K562 (cell line): ENCODE measurements at regions not wholly inside any gene's neighbourhood (a gene's known extent, or its start where the extent isn't known, plus 50 kb on each side); places are given as distances from the start of the nearest gene placed in this dataset.

ENCODE experiments used
- ATAC-seq: fragments of 200-7000 bp; cut with Tn5 transposase; 3 replicates; pipeline ENCODE4 v1.9.1; 2020; ENCODE audit warnings: moderate library complexity
- BruUV-seq: library from RNA; stranded (reverse); fragments of 400-500 nt; replicated peaks from 2 replicates; lab custom pipeline; 2021; lab: Mats Ljungman, UMichigan
- CTCF ChIA-PET: fragments of 300-600 bp; formaldehyde crosslinking; extraction: SDS; loops from one replicate; lab custom pipeline; 2021; ENCODE audit warnings: low intra/inter-chr PET ratio; lab: Yijun Ruan, JAX
- POLR2A ChIA-PET: fragments of 300-600, 350-650 bp; sonication (Branson Sonifier 250); formaldehyde crosslinking; extraction: SDS; loops from one replicate; lab custom pipeline; 2021; ENCODE audit warnings: antibody characterized with exemption, inconsistent platforms; lab: Yijun Ruan, JAX
- DNase-seq, 4 experiments: peaks; one replicate each; pipeline versions ENCODE4 v3.0.0 to v3.0.0-alpha.2; 2011 to 2018; ENCODE audit warnings: low spot score in 3 of 4, mixed read lengths in 3 of 4; ENCODE audit errors: extremely low read depth in 1 of 4
- FAIRE-seq: peaks from 2 replicates; lab custom pipeline; 2011; peaks lifted over from hg19 to GRCh38; lab: Jason Lieb, UNC
- H2AFZ ChIP-seq: 2 replicates; pipeline ENCODE4 v1.6.0; 2011; ENCODE audit warnings: low read depth, low read length, control low read depth, inconsistent platforms
- H3K27ac ChIP-seq: fragments of 200-600 bp; 3 replicates; pipeline ENCODE4 v1.8.0; 2011; ENCODE audit warnings: low read depth, mild to moderate bottlenecking, control low read depth, inconsistent platforms, low read length, moderate library complexity, mixed read lengths; ENCODE audit errors: extremely low read depth
- H3K27me3 ChIP-seq, 2 experiments: fragments of 300-600 bp in 1 of 2; 2 replicates in 1 of 2; 3 replicates in 1 of 2; pipeline versions ENCODE4 v1.6.0 to v1.8.0; 2011; ENCODE audit warnings: inconsistent platforms in 2 of 2, low read length in 2 of 2, mild to moderate bottlenecking in 1 of 2, mixed read lengths in 1 of 2, moderate library complexity in 1 of 2; ENCODE audit not compliant: control insufficient read depth in 2 of 2, insufficient read depth in 2 of 2
- H3K36me3 ChIP-seq: fragments of 300-600 bp; 3 replicates; pipeline ENCODE4 v1.8.0; 2011; ENCODE audit warnings: mild to moderate bottlenecking, low read length, inconsistent platforms; ENCODE audit not compliant: control insufficient read depth, insufficient read depth
- H3K4me1 ChIP-seq, 2 experiments: fragments of 200-600 bp in 1 of 2; replicated peaks in 1 of 2; 2 replicates in 1 of 2; 3 replicates in 1 of 2; pipeline versions ENCODE4 v1.5.1 to v1.8.0; 2011; ENCODE audit warnings: inconsistent platforms in 2 of 2, low read length in 2 of 2, mild to moderate bottlenecking in 1 of 2, mixed read lengths in 1 of 2, moderate library complexity in 1 of 2; ENCODE audit not compliant: control insufficient read depth in 2 of 2, insufficient read depth in 2 of 2
- H3K4me2 ChIP-seq: 2 replicates; pipeline ENCODE4 v1.6.1; 2011; ENCODE audit warnings: low read length, control low read depth, inconsistent platforms, mixed read lengths; ENCODE audit not compliant: insufficient read depth
- H3K4me3 ChIP-seq: fragments of 200-600 bp; sonication (generic), shearing (Covaris generic); 2 replicates; pipeline ENCODE4 v1.5.1; 2016; ENCODE audit warnings: control low read depth, inconsistent platforms
- H3K79me2 ChIP-seq: fragments of 200-600 bp; 3 replicates; pipeline ENCODE4 v1.8.0; 2011; ENCODE audit warnings: low read length, inconsistent platforms; ENCODE audit not compliant: control insufficient read depth, insufficient read depth
- H3K9ac ChIP-seq, 2 experiments: 2 replicates each; pipeline versions ENCODE4 v1.6.0 to v1.6.1; 2011; ENCODE audit warnings: low read depth in 2 of 2, low read length in 2 of 2, control low read depth in 1 of 2, inconsistent platforms in 1 of 2, mild to moderate bottlenecking in 1 of 2, mixed read lengths in 1 of 2; ENCODE audit not compliant: insufficient read depth in 1 of 2
- H3K9me1 ChIP-seq: one replicate; pipeline ENCODE4 v1.6.0; 2011; ENCODE audit warnings: inconsistent platforms, mild to moderate bottlenecking, low read length, moderate library complexity; ENCODE audit not compliant: control insufficient read depth, insufficient read depth
- H3K9me3 ChIP-seq: replicated peaks from 2 replicates; pipeline ENCODE4 v1.5.1; 2011; ENCODE audit warnings: low read depth, low read length, inconsistent platforms; ENCODE audit not compliant: control insufficient read depth, insufficient read depth
- H4K20me1 ChIP-seq: replicated peaks from 2 replicates; pipeline ENCODE4 v1.6.1; 2011; ENCODE audit warnings: low read length, inconsistent platforms, mixed read lengths; ENCODE audit not compliant: control insufficient read depth, insufficient read depth
- BRD9 ChIP-seq: fragments of 450-650 bp; IDR thresholded peaks from 2 replicates; pipeline ENCODE4 v1.6.1; 2018; ENCODE audit warnings: low read depth; ENCODE audit not compliant: partially characterized antibody
- CXXC5 ChIP-seq: fragments of 250-450 bp; sonication (Bioruptor Pico); IDR thresholded peaks from 2 replicates; pipeline ENCODE4 v1.8.0; 2022; ENCODE audit warnings: inconsistent platforms, mild to moderate bottlenecking, moderate library complexity
- E2F5 ChIP-seq: sonication (generic); formaldehyde crosslinking; IDR thresholded peaks from 2 replicates; pipeline ENCODE4 v1.8.0; 2022; ENCODE audit warnings: mild to moderate bottlenecking, missing genetic modification reagents
- ELF1 ChIP-seq: fragments of 200-800 bp; sonication (Bioruptor generic); IDR thresholded peaks from 2 replicates; pipeline ENCODE4 v1.6.1; 2016; ENCODE audit warnings: missing genetic modification characterization, missing compliant biosample characterization
- FOXP1 ChIP-seq: sonication (generic); formaldehyde crosslinking; IDR thresholded peaks from 2 replicates; pipeline ENCODE4 v1.8.0; 2022; ENCODE audit warnings: mild to moderate bottlenecking, missing genetic modification reagents
- HSF4 ChIP-seq: fragments of 250-450 bp; sonication (Bioruptor Pico); IDR thresholded peaks from 2 replicates; pipeline ENCODE4 v2.1.2; 2022; ENCODE audit warnings: mild to moderate bottlenecking, moderate library complexity, borderline replicate concordance
- MAFK ChIP-seq: IDR thresholded peaks from 2 replicates; pipeline ENCODE4 v1.6.1; 2011; ENCODE audit warnings: low read length, improper control_type of control experiment
- POLR2AphosphoS5 ChIP-seq: IDR thresholded peaks from 2 replicates; pipeline ENCODE4 v1.6.1; 2011; ENCODE audit warnings: mild to moderate bottlenecking, low read depth, low read length, moderate library complexity; ENCODE audit not compliant: control insufficient read depth, insufficient read depth
- RBM14 ChIP-seq: fragments of 200-400 bp; formaldehyde crosslinking; IDR thresholded peaks from 2 replicates; pipeline ENCODE4 v1.6.1; 2018; ENCODE audit warnings: low read depth, mild to moderate bottlenecking, low read length, moderate library complexity, borderline replicate concordance; ENCODE audit not compliant: insufficient read depth
- SIX5 ChIP-seq, 2 experiments: IDR thresholded peaks; 2 replicates each; pipeline ENCODE4 v1.6.1; 2011; ENCODE audit warnings: low read length in 2 of 2, borderline replicate concordance in 1 of 2, low read depth in 1 of 2, mild to moderate bottlenecking in 1 of 2, moderate library complexity in 1 of 2; ENCODE audit not compliant: insufficient read depth in 1 of 2
- SMARCA4 ChIP-seq: fragments of 450-650 bp; IDR thresholded peaks from 2 replicates; pipeline ENCODE4 v1.6.1; 2016
- TBL1XR1 ChIP-seq, 2 experiments: IDR thresholded peaks; 2 replicates each; pipeline ENCODE4 v1.6.1; 2012; ENCODE audit warnings: improper control_type of control experiment in 2 of 2, low read length in 2 of 2, mild to moderate bottlenecking in 1 of 2
- TCF7L2 ChIP-seq: fragments of 150-350 bp; IDR thresholded peaks from 2 replicates; pipeline ENCODE4 v1.6.1; 2016; ENCODE audit warnings: low read depth, mild to moderate bottlenecking, low read length, moderate library complexity
- ZBTB5 ChIP-seq: fragments of 450-650 bp; IDR thresholded peaks from 2 replicates; pipeline ENCODE4 v1.6.1; 2017; ENCODE audit warnings: antibody characterized with exemption
- ZNF232 ChIP-seq: sonication (generic); formaldehyde crosslinking; IDR thresholded peaks from 2 replicates; pipeline ENCODE4 v1.8.0; 2022; ENCODE audit warnings: mild to moderate bottlenecking, missing genetic modification reagents
- ZNF274 ChIP-seq: IDR thresholded peaks from 2 replicates; pipeline ENCODE4 v1.6.1; 2011; ENCODE audit warnings: low read depth, mild to moderate bottlenecking, low read length, moderate library complexity, borderline replicate concordance
- ZNF282 ChIP-seq: sonication (generic); formaldehyde crosslinking; IDR thresholded peaks from 2 replicates; pipeline ENCODE4 v1.8.1; 2023; ENCODE audit warnings: missing genetic modification reagents
- ZNF449 ChIP-seq: fragments of 250-450 bp; sonication (Bioruptor Pico); IDR thresholded peaks from 2 replicates; pipeline ENCODE4 v1.8.0; 2022; ENCODE audit warnings: moderate library complexity, mild to moderate bottlenecking, inconsistent platforms
- ZNF696 ChIP-seq: fragments of 250-450 bp; sonication (Bioruptor Pico); conservative IDR thresholded peaks from 2 replicates; pipeline ENCODE4 v1.4.0; 2020; ENCODE audit warnings: mild to moderate bottlenecking, moderate library complexity
- ZNF699 ChIP-seq: fragments of 250-450 bp; sonication (Bioruptor Pico); IDR thresholded peaks from 2 replicates; pipeline ENCODE4 v1.8.0; 2021; ENCODE audit warnings: mild to moderate bottlenecking, moderate library complexity; ENCODE audit not compliant: insufficient replicate concordance
- WGBS: fragments of 100-300 bp; shearing (Covaris generic); methylation state at CpG from one replicate; pipeline ENCODE4 v1.1.6; 2016; ENCODE audit warnings: low coverage, mixed read lengths; ENCODE audit not compliant: insufficient coverage; ENCODE audit errors: missing lambda C conversion rate; 5-methylcytosine and 5-hydroxymethylcytosine counted together
- in situ Hi-C: fragments of 300-500 bp; cut with MboI; formaldehyde crosslinking; loops from 4 replicates; pipeline ENCODE4 v1.15.0; 2018; ENCODE audit warnings: inconsistent platforms, mixed read lengths
- intact Hi-C: fragments of 100-400 bp; cut with micrococcal nuclease; formaldehyde crosslinking; loops from 2 replicates; pipeline ENCODE4 v1.14.2; 2022

GRCh38 chrX:6472652-6473342 is 62.1 kb downstream of the VCX3A start:
- Histone ChIP-seq H3K27me3 (no peaks in the 10 kb centered on the region), H3K4me1 (no peaks in the 10 kb centered on the region), H4K20me1 (no peaks in the 10 kb centered on the region), H2AFZ (no peak overlapping the region), H3K4me2 (no peak overlapping the region), H3K79me2 (no peaks in the 10 kb centered on the region), H3K9ac (no peak overlapping the region), H3K9me3 (no peaks in the 10 kb centered on the region; the same call in 1 of the 2 replicates), H3K9me1 (no peaks in the 10 kb centered on the region), H3K36me3 (no peaks in the 10 kb centered on the region), H3K27ac (no peak overlapping the region), H3K4me3 (no peak overlapping the region)
- CTCF ChIA-PET: no interaction called here
- ATAC-seq: no peak
- in situ Hi-C loops (no loop called here), intact Hi-C loops (no loop called here)
- POLR2A ChIA-PET: no interaction called here
- TF ChIP-seq FOXP1 (CRISPR knock-in tag) (no peak), ZNF699 (no peak), E2F5 (CRISPR knock-in tag) (no peak), ZNF274 (no peak), ZBTB5 (no peak), TBL1XR1 (IDR thresholded peaks at IDR 0.05; ENCODE audit: low read length in 2 of 2) (no peak), BRD9 (no peak), ZNF232 (CRISPR knock-in tag) (no peak), POLR2AphosphoS5 (no peak), HSF4 (CRISPR knock-in tag) (no peak), SIX5 (IDR thresholded peaks at IDR 0.05; ENCODE audit: borderline replicate concordance in 1 of 2, insufficient read depth in 1 of 2, low read depth in 1 of 2, low read length in 2 of 2) (no peak), ZNF449 (CRISPR knock-in tag) (no peak), ZNF696 (CRISPR knock-in tag) (no peak), ELF1 (tag) (no peak), MAFK (no peak), RBM14 (no peak), SMARCA4 (no peak), TCF7L2 (no peak), CXXC5 (no peak), ZNF282 (CRISPR knock-in tag) (no peak)
- no TSS peak for BruUV-seq
- FAIRE-seq: no peak
- DNase-seq: no peak
- WGBS: 0% methylated on average over 4 of the region's 4 CpGs
